Esophagus (tissue), 2 donors: ENCODE measurements at regions not wholly inside any gene's neighbourhood (a gene's known extent, or its start where the extent isn't known, plus 50 kb on each side); places are given as distances from the start of the nearest gene placed in this dataset.

ENCODE experiments used
- H3K27ac ChIP-seq, 2 donors: one replicate each; pipeline ENCODE4 v1.5.1; 2013; ENCODE audit warnings: low read depth in 2 of 2, mild to moderate bottlenecking in 2 of 2, inconsistent platforms in 1 of 2, low read length in 1 of 2, moderate library complexity in 1 of 2
- H3K27me3 ChIP-seq, 2 donors: one replicate each; pipeline ENCODE4 v1.6.1; 2013; ENCODE audit warnings: low read length in 2 of 2, control low read depth in 1 of 2, mild to moderate bottlenecking in 1 of 2; ENCODE audit not compliant: insufficient read depth in 2 of 2, control insufficient read depth in 1 of 2
- H3K36me3 ChIP-seq, 2 donors: one replicate each; pipeline ENCODE4 v1.6.1; 2013; ENCODE audit warnings: low read length in 1 of 2; ENCODE audit not compliant: control insufficient read depth in 2 of 2, insufficient read depth in 2 of 2
- H3K4me1 ChIP-seq, 2 donors: one replicate each; pipeline ENCODE4 v1.6.1; 2013; ENCODE audit warnings: low read length in 1 of 2; ENCODE audit not compliant: control insufficient read depth in 2 of 2, insufficient read depth in 2 of 2
- H3K4me3 ChIP-seq, 2 donors: one replicate each; pipeline ENCODE4 v1.5.1; 2013; ENCODE audit warnings: low read length in 2 of 2, mild to moderate bottlenecking in 2 of 2, low read depth in 1 of 2, moderate library complexity in 1 of 2
- H3K9me3 ChIP-seq, 2 donors: one replicate each; pipeline ENCODE4 v1.6.1; 2013; ENCODE audit warnings: mild to moderate bottlenecking in 2 of 2, low read depth in 1 of 2, low read length in 1 of 2, moderate library complexity in 1 of 2; ENCODE audit not compliant: control insufficient read depth in 2 of 2, insufficient read depth in 1 of 2
- WGBS, 2 donors: extraction: QIAGEN DNeasy Blood & Tissue Kit; methylation state at CpG; one replicate each; pipeline ENCODE4 v1.1.7; 2013; 5-methylcytosine and 5-hydroxymethylcytosine counted together
- donor health status: healthy with polysubstance abuse.
- donor health status: Bipolar disorder and iron deficiency.

GRCh38 chr6:163883984-163884383, 469.5 kb downstream of the QKI start:
- WGBS, 2 donors = 87 to 89% methylated on average over 3 of the region's 3 CpGs
- no peaks in the 10 kb centered on the region for H3K4me1 ChIP-seq

DNA sequence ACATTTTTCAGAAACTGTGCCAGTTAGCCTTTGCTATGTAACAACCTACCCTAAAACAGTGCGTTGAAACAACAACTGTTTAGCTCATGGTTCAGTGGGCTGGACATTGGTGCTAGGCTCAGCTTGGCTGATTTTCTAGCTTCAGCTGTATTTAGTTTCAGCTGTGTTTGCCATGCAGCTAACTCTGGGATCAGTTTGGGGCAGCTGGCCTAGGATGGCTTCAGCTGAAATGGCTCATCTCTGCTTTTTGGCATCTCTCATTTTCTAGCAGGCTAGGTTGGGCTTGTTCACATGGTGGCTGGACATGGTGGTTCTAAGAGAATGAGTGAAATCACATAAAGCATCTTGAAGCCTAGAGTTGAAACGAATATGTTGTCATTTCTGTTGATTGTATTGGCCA, 464.2 kb downstream of the QKI start:
- H3K4me1 ChIP-seq = no peaks in the 10 kb centered on the region
- H3K4me3 ChIP-seq = no peak overlapping the region
- WGBS, 2 donors = 74 to 76% methylated on average over 2 of the region's 2 CpGs
- H3K27ac ChIP-seq = no peak overlapping the region
- no peaks in the 10 kb centered on the region for H3K9me3 ChIP-seq
- no peaks in the 10 kb centered on the region for H3K27me3 ChIP-seq
- H3K36me3 ChIP-seq = no peaks in the 10 kb centered on the region

More at GRCh38 chr6:163883984-163884383, 469.5 kb downstream of the QKI start:
- no peaks in the 10 kb centered on the region for H3K27me3 ChIP-seq
- H3K4me3 ChIP-seq = no peak overlapping the region
- H3K36me3 ChIP-seq = no peaks in the 10 kb centered on the region
- no peak overlapping the region for H3K27ac ChIP-seq
- H3K9me3 ChIP-seq = no peaks in the 10 kb centered on the region

- H3K9me3 ChIP-seq = no peaks in the 10 kb centered on the region
- no peaks in the 10 kb centered on the region for H3K27me3 ChIP-seq
- H3K36me3 ChIP-seq = no peaks in the 10 kb centered on the region
- H3K4me3 ChIP-seq = no peak overlapping the region
- no peak overlapping the region for H3K27ac ChIP-seq
- no peaks in the 10 kb centered on the region for H3K4me1 ChIP-seq
- WGBS, 2 donors = 87 to 93% methylated on average over 15 of the region's 15 CpGs
These were observed 463.5 kb downstream of the QKI start for GRCh38 chr6:163877877-163878639.

DNA sequence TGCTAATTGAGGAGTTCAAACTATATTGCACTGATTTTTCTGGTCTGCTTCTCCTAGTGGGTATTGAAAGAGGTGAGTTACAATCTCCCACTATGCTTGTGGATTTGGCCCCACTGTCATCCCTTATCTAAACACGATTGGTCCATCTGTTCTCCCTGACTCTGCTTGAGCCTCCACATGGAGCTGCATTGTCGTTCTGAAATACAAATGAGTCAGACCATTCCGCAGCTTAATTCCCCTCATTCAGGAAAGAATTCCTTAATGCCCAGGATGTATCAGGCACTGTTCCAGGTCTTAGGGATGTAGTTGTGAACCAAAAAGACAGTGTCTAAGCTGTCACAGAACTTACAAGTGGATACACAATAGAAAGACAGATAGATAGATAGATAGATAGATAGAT, 461.9 kb downstream of the QKI start:
- no peaks in the 10 kb centered on the region for H3K4me1 ChIP-seq
- no peaks in the 10 kb centered on the region for H3K9me3 ChIP-seq
- H3K27ac ChIP-seq = no peak overlapping the region
- WGBS, 2 donors = 72 to 73% methylated on average over 3 of the region's 3 CpGs
- no peak overlapping the region for H3K4me3 ChIP-seq
- H3K27me3 ChIP-seq = no peaks in the 10 kb centered on the region
- no peaks in the 10 kb centered on the region for H3K36me3 ChIP-seq

DNA sequence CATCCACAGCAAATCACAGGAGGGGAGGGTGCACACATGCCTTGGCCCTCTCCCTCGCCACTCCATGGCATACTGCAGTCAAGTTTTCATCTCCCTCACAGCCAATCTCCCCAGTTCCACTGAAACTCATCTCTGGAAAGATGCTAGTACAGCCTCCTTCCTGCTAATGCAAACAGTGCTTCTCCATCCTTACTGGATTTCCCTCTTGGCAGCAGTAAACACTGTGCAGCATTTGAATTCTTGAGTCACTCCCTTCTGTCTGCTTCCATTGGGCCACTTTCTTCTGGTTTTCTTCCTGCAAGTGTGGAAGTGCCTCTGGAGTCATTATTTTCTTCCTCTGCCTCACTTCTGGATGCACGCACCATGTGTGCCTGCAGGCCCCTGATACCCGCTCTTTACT, 460.3 kb downstream of the QKI start:
- Histone ChIP-seq H3K27me3 (no peaks in the 10 kb centered on the region), H3K9me3 (no peaks in the 10 kb centered on the region), H3K4me1 (no peaks in the 10 kb centered on the region), H3K27ac (no peak overlapping the region), H3K4me3 (no peak overlapping the region), H3K36me3 (no peaks in the 10 kb centered on the region)
- 90 to 96% methylated on average over 3 of the region's 3 CpGs for WGBS, 2 donors

DNA sequence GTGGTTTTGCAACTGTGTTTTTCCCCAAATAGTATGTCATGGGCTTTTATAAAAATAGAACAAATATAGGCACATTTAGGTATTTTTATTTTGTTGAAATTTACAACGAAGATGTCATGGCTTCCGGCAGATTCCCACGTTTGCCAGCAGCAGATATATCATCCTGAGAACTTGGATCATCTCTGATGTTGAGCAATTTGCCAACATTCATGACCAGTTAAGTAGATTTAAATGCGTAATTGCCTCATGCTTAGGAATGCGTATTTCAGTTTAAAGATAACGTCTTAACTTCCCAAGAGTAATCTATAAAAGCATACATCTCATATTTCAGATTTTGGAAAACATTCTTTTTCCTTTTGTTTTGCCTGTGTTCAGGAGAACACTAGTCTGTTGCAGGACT, 457.8 kb downstream of the QKI start:
- no peaks in the 10 kb centered on the region for H3K27me3 ChIP-seq
- no peak overlapping the region for H3K4me3 ChIP-seq
- no peaks in the 10 kb centered on the region for H3K4me1 ChIP-seq
- H3K36me3 ChIP-seq = no peaks in the 10 kb centered on the region
- no peaks in the 10 kb centered on the region for H3K9me3 ChIP-seq
- 65 to 77% methylated on average over 6 of the region's 6 CpGs for WGBS, 2 donors
- H3K27ac ChIP-seq = no peak overlapping the region

DNA sequence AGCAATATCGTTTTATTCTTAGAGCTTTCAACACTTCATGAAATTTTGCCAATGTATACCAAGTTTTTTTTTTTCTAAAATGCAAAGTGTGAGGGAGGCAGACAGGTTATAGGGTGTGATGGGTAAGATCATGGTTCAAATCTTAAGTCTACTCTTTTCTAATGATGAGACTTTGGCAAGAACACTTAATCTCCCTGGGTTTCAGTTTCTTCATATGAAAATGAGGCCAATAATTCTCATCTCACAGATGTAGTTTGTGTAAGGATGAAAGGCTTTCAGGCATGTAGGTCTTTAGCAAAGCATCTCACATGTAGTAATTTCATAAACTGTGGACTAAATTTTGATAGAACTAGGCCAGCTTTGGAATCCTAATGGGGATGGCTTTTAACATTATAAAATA, 457.1 kb downstream of the QKI start:
- WGBS, 2 donors = 55 to 77% methylated on average over 1 of the region's 1 CpG
- no peak overlapping the region for H3K4me3 ChIP-seq
- H3K36me3 ChIP-seq = no peaks in the 10 kb centered on the region
- H3K27ac ChIP-seq = no peak overlapping the region
- H3K9me3 ChIP-seq = no peaks in the 10 kb centered on the region
- H3K27me3 ChIP-seq = no peaks in the 10 kb centered on the region
- H3K4me1 ChIP-seq = no peaks in the 10 kb centered on the region

DNA sequence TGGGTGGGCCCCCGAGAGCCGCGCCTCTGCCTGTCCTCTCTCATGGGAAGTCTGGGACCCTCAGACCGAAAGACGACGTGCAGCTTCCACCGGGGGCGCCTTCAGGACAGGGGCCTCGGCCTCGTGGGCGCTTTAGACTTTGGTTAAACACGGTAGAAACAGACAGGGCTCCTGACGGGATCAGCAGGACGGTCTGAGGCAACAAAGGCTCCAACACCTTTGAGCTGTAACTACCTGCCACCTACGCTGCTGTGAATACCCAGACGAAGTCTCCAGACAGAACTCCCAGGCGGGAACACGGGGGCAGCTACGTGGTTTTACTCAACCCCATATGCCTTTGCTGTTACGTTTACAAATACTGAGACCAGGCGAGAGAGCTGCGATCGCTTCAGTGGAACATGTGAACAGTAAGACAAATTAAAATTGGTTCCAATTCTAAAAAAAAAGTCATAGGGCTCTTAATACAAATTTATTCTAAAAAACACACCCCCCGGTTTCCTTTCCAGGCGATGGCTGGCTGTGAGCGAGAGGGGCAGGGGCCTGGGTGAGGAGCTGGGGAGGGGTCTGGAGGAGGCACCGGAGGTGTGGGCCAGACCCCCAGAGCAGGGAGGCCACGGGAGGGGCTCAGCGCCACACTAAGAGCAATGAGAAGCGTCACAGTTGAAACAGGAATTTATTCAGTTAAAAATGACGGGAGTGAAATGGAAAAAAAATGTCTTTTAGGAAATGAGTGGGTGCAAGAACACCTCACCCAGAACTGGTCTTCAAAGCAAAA, 453.2 kb downstream of the QKI start:
- H3K4me3 ChIP-seq = no peak overlapping the region
- no peaks in the 10 kb centered on the region for H3K36me3 ChIP-seq
- no peaks in the 10 kb centered on the region for H3K27me3 ChIP-seq
- H3K4me1 ChIP-seq = no peaks in the 10 kb centered on the region
- no peak overlapping the region for H3K27ac ChIP-seq
- H3K9me3 ChIP-seq = no peaks in the 10 kb centered on the region
- WGBS, 2 donors = 71 to 79% methylated on average over 31 of the region's 31 CpGs

DNA sequence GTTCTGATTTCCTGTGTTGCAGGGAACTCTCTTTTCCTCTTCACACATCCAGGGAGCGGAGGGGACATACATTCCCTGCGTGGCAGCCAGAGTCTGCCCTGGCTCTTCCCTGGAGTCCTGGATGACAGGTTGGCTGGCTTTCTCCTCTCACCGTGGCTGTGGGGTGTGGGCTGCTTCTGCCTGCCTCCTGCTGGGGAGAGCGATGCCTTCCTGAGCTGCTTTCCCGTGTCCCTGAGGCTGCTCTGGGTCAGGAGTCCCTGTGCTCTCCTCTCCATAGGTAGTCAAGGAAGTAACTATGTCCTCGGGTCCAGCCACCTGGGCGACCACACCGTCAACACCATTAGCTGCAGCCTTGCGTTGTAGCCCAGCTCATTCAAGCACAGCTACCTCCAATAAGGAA, 451.7 kb downstream of the QKI start:
- no peaks in the 10 kb centered on the region for H3K4me1 ChIP-seq
- H3K9me3 ChIP-seq = no peaks in the 10 kb centered on the region
- WGBS, 2 donors = 76 to 80% methylated on average over 9 of the region's 9 CpGs
- no peak overlapping the region for H3K4me3 ChIP-seq
- no peaks in the 10 kb centered on the region for H3K27me3 ChIP-seq
- no peaks in the 10 kb centered on the region for H3K36me3 ChIP-seq
- no peak overlapping the region for H3K27ac ChIP-seq

DNA sequence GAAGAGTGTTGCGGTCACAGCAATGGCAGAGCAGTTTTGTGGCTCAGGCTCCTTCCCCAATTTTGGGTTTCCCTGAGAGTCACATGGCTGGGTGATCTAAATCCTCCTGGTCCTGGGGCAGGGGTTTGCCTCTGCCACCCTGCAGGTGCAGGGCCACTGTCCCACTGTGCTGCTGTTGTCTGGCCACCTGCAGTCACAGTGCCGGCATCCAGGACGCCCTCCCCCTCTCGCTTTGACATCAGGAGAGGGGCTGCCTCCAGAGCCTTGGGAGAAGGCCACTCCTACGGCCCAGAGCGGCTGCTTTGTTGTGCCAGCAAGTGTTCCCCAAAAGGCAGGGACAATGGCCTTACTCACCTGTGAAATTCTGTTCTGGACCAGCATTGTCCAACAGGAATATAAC, 449.0 kb downstream of the QKI start:
- H3K27me3 ChIP-seq = no peaks in the 10 kb centered on the region
- WGBS, 2 donors = 85 to 92% methylated on average over 6 of the region's 6 CpGs

More for the DNA sequence above, 449.0 kb downstream of the QKI start:
- no peaks in the 10 kb centered on the region for H3K36me3 ChIP-seq
- no peak overlapping the region for H3K27ac ChIP-seq
- no peak overlapping the region for H3K4me3 ChIP-seq
- H3K9me3 ChIP-seq = no peaks in the 10 kb centered on the region
- no peaks in the 10 kb centered on the region for H3K4me1 ChIP-seq
